ENCODE measurements at regions not wholly inside any gene's neighbourhood (a gene's known extent, or its start where the extent isn't known, plus 50 kb on each side); places are given as distances from the start of the nearest gene placed in this dataset.

DNA sequence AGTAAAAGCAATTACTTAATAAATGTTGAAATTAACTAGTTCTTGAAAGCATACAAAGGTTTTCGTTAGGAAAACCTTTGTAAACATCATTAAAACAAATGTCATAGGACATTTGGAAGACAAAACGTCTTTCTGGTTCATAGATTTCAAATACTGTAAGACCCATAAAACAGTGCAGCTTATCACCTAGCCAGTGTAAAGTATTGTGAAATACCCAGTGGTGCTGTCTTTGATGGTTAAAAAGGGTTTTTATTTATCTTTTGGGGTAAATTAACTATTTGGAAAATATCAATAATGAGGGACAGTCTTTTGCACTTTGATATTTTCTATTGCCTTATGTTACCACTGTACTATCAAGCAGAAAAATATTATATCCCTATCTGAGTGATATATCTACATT is 120.0 kb upstream of the FAM98A start:
- TF ChIP-seq, protein P1, sequence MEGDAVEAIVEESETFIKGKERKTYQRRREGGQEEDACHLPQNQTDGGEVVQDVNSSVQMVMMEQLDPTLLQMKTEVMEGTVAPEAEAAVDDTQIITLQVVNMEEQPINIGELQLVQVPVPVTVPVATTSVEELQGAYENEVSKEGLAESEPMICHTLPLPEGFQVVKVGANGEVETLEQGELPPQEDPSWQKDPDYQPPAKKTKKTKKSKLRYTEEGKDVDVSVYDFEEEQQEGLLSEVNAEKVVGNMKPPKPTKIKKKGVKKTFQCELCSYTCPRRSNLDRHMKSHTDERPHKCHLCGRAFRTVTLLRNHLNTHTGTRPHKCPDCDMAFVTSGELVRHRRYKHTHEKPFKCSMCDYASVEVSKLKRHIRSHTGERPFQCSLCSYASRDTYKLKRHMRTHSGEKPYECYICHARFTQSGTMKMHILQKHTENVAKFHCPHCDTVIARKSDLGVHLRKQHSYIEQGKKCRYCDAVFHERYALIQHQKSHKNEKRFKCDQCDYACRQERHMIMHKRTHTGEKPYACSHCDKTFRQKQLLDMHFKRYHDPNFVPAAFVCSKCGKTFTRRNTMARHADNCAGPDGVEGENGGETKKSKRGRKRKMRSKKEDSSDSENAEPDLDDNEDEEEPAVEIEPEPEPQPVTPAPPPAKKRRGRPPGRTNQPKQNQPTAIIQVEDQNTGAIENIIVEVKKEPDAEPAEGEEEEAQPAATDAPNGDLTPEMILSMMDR (IDR thresholded peaks at IDR 0.05; ENCODE audit: insufficient read depth, low read length), result no peak
- TF ChIP-seq, protein P2, sequence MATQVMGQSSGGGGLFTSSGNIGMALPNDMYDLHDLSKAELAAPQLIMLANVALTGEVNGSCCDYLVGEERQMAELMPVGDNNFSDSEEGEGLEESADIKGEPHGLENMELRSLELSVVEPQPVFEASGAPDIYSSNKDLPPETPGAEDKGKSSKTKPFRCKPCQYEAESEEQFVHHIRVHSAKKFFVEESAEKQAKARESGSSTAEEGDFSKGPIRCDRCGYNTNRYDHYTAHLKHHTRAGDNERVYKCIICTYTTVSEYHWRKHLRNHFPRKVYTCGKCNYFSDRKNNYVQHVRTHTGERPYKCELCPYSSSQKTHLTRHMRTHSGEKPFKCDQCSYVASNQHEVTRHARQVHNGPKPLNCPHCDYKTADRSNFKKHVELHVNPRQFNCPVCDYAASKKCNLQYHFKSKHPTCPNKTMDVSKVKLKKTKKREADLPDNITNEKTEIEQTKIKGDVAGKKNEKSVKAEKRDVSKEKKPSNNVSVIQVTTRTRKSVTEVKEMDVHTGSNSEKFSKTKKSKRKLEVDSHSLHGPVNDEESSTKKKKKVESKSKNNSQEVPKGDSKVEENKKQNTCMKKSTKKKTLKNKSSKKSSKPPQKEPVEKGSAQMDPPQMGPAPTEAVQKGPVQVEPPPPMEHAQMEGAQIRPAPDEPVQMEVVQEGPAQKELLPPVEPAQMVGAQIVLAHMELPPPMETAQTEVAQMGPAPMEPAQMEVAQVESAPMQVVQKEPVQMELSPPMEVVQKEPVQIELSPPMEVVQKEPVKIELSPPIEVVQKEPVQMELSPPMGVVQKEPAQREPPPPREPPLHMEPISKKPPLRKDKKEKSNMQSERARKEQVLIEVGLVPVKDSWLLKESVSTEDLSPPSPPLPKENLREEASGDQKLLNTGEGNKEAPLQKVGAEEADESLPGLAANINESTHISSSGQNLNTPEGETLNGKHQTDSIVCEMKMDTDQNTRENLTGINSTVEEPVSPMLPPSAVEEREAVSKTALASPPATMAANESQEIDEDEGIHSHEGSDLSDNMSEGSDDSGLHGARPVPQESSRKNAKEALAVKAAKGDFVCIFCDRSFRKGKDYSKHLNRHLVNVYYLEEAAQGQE (IDR thresholded peaks at IDR 0.05; ENCODE audit: insufficient replicate concordance, low read depth), result no peak
- TF ChIP-seq GABPA (IDR thresholded peaks at IDR 0.05; ENCODE audit: low read depth) (no peak), POLR2AphosphoS5 (IDR thresholded peaks at IDR 0.05; ENCODE audit: low read depth) (no peak)

Measured in HL-60 (cell line).